ENCODE measurements at regions not wholly inside any gene's neighbourhood (a gene's known extent, or its start where the extent isn't known, plus 50 kb on each side); places are given as distances from the start of the nearest gene placed in this dataset.

- DNase-seq: no peak
- intact Hi-C loops (cut with DNase I): no loop called here
Observed at GRCh38 chr12:98319716-98320425, 195.5 kb upstream of the TMPO start.

GRCh38 chr12:98325003-98325402, 190.4 kb upstream of the TMPO start:
- intact Hi-C loops (cut with DNase I): no loop called here

GRCh38 chr12:98328467-98328866, 186.9 kb upstream of the TMPO start:
- intact Hi-C loops (cut with DNase I): no loop called here
- DNase-seq: no peak

More at GRCh38 chr12:98325003-98325402, 190.4 kb upstream of the TMPO start:
- peak in 1 of 10 donors; percentile 74 for DNase-seq

GRCh38 chr12:98329589-98329988, 185.8 kb upstream of the TMPO start:
- no peak for DNase-seq
- intact Hi-C loops (cut with DNase I): no loop called here

- intact Hi-C loops (cut with DNase I): no loop called here
- no peak for DNase-seq
Observed at GRCh38 chr12:98332642-98333041, 182.7 kb upstream of the TMPO start.

- intact Hi-C loops (cut with DNase I): no loop called here
- DNase-seq: no peak
Observed at GRCh38 chr12:98334768-98335167, 180.6 kb upstream of the TMPO start.

- intact Hi-C loops (cut with DNase I): no loop called here
- no peak for DNase-seq
Observed at GRCh38 chr12:98341026-98341425, 174.4 kb upstream of the TMPO start.

GRCh38 chr12:98341732-98342131, 173.7 kb upstream of the TMPO start:
- intact Hi-C loops (cut with DNase I): no loop called here

GRCh38 chr12:98343002-98343567, 172.3 kb upstream of the TMPO start:
- intact Hi-C loops (cut with DNase I): no loop called here
- DNase-seq: no peak

More at GRCh38 chr12:98341732-98342131, 173.7 kb upstream of the TMPO start:
- no peak for DNase-seq

- intact Hi-C loops (cut with DNase I): no loop called here
- no peak for DNase-seq
Observed at GRCh38 chr12:98344046-98344930, 171.1 kb upstream of the TMPO start.

- intact Hi-C loops (cut with DNase I): no loop called here
- no peak for DNase-seq
Observed at GRCh38 chr12:98345308-98345876, 170.0 kb upstream of the TMPO start.

- DNase-seq: no peak
- intact Hi-C loops (cut with DNase I): no loop called here
Observed at GRCh38 chr12:98351089-98351488, 164.3 kb upstream of the TMPO start.

GRCh38 chr12:98351784-98352183, 163.6 kb upstream of the TMPO start:
- intact Hi-C loops (cut with DNase I): no loop called here
- DNase-seq: no peak

GRCh38 chr12:98352218-98352811, 163.1 kb upstream of the TMPO start:
- DNase-seq: no peak
- intact Hi-C loops (cut with DNase I): no loop called here

GRCh38 chr12:98352835-98353234, 162.6 kb upstream of the TMPO start:
- DNase-seq: no peak
- intact Hi-C loops (cut with DNase I): no loop called here

GRCh38 chr12:98354520-98355035, 160.8 kb upstream of the TMPO start:
- no peak for DNase-seq
- intact Hi-C loops (cut with DNase I): no loop called here

GRCh38 chr12:98355322-98355721, 160.1 kb upstream of the TMPO start:
- DNase-seq: no peak
- intact Hi-C loops (cut with DNase I): no loop called here

- DNase-seq: no peak
- intact Hi-C loops (cut with DNase I): no loop called here
Observed at GRCh38 chr12:98355933-98356332, 159.5 kb upstream of the TMPO start.

- DNase-seq: no peak
- intact Hi-C loops (cut with DNase I): no loop called here
Observed at GRCh38 chr12:98358144-98358543, 157.2 kb upstream of the TMPO start.

- intact Hi-C loops (cut with DNase I): no loop called here
- no peak for DNase-seq
Observed at GRCh38 chr12:98359856-98360255, 155.5 kb upstream of the TMPO start.

- intact Hi-C loops (cut with DNase I): no loop called here
- no peak for DNase-seq
Observed at GRCh38 chr12:98360401-98360800, 155.0 kb upstream of the TMPO start.
